Suppressor macrophage (primary cell): ENCODE measurements at regions not wholly inside any gene's neighbourhood (a gene's known extent, or its start where the extent isn't known, plus 50 kb on each side); places are given as distances from the start of the nearest gene placed in this dataset.
"Not testable (repeated sequence)": the region's sequence is repeated elsewhere in the genome, so short reads cannot be mapped to it uniquely, and the experiment has no call there.

Source experiments
- DNase-seq, 4 experiments: peaks; one replicate each; pipeline ENCODE4 v3.0.0-alpha.2; 2020 to 2022

DNA sequence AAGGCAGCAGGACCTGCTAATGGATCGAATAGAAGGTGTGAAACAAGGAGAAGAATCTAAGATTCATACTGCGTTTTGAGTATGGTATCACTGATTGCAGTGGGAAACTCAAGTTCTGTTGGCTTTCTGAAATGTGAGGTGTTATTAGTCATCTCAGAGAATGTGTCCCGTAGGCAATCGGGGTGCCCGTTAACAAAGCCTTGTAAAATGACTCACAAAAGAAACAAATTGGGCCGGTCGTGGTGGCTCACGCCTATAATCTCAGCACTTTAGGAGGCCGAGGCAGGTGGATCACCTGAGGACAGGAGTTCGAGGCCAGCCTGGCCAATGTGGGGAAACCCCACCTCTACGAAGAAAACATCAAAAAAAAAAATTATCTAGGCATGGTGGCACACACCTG, 118.2 kb upstream of the C7orf33 start:
- DNase-seq, result no peak

GRCh38 chr7:148473703-148474480, 116.7 kb upstream of the C7orf33 start:
- no peak for DNase-seq

- no peak for DNase-seq
Observed at GRCh38 chr7:148474481-148475025, 116.0 kb upstream of the C7orf33 start.

GRCh38 chr7:148478551-148478950, 112.0 kb upstream of the C7orf33 start:
- no peak for DNase-seq

- no peak for DNase-seq
Observed at GRCh38 chr7:148480479-148481146, 110.0 kb upstream of the C7orf33 start.

- DNase-seq, result no peak
Observed at GRCh38 chr7:148481147-148481526, 109.4 kb upstream of the C7orf33 start.

DNA sequence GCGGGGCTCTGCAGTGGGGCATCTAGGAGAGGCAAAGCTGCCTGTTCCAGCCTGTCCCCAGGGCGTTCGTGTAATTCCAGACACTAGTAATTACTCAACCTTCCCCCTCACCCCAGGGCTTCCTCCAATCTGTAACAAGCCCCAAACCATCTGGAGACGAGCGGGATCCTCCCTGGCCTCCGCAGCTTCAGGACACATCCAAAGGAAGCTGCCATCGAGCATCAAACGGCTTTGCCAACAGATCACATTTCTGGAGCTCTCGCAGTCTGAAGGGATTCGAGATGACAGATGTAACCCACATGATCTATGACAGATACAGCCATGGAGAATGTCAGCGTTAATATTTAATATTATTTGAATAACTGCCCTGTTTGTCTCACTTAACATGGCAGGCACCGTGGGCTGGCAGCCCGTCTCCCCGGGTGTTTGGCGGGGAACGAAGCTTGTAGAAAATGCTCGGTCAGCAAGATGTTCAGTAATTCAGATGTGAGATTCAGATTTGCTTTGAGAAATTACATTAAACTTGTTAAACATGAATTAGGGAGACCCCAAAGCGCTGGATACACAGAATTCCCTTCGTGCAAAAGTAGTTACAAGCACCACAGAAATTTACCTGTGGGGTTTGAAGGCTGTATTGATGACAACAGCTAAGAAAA, 108.5 kb upstream of the C7orf33 start:
- no peak for DNase-seq

DNA sequence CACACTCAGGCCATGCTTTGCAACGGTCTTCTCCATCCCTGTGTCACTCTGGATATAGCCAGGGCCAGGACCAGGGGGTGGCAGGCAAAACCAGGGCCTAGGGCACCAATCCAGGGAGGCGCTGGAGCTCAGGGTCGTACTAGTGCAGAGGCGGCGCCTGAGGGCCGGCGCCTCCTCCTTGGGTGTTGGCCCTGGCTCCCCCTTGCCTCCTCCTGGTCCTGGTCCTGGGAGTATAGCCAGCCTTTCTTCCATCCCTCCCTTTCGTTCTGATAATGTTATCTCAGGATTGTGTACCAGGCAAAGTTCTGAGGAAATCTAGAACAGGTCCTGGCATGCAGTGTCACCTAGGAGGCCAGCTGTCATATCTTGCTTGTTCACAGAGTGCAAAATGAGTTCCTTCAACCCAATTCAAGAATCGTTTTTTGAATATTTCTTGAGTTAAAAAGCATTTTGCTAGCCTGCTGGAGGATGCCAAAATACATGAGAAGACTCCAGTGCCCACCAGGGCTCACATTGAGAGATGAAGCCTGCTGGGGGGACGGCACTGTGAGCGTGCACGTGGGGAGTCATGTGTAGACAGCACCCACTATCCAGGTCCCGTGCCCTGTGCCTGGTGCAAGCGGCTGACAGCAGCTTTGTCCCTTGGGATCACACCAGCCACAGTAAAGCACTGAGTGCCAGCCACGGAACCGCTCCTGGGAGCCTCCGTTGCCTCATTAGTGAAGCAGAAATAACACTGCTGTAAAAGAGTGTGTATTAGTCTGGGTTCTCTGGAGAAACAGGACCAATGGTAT, 106.9 kb upstream of the C7orf33 start:
- DNase-seq, result no peak

GRCh38 chr7:148484486-148484885, 106.1 kb upstream of the C7orf33 start:
- no peak for DNase-seq

DNA sequence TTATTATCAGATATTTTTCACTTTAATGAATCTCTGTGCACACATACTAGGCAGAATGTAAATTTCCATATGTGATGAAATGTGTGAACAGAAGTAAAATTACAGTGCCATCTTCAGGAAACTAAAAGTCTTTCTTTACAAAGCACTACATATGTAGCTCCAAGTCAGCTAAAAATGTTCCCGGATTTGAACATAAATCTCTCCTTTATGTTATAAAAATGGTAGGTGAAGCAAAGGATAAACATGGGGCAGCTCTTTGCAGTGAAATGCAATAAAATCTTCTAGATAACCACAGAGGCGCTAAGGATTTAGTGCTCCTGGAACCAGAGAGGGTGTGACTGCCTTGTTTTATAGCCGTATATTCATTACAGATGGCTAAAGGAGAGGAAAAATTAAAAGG, 104.9 kb upstream of the C7orf33 start:
- DNase-seq, result no peak

- no peak for DNase-seq
Observed at GRCh38 chr7:148486937-148487336, 103.6 kb upstream of the C7orf33 start.

DNA sequence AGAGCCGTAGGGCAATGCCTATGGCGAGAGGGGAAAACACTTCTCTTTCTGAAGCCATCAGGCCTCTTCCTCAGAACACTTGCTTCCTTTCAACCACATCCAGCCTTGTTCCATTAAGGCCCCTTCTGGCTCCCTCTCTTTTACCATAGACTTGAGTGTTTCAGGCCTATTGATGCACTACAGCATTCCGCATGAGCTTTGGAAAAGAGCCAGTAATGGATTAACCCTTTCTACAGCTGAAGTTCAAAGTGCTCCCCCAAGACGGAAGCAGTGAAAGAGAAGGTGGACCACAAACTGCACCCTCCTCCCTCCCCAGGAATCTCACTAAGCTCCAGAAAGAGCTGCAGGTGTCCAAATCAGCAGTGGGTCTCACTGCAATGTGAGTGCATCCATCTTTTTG, 102.7 kb upstream of the C7orf33 start:
- no peak for DNase-seq

DNA sequence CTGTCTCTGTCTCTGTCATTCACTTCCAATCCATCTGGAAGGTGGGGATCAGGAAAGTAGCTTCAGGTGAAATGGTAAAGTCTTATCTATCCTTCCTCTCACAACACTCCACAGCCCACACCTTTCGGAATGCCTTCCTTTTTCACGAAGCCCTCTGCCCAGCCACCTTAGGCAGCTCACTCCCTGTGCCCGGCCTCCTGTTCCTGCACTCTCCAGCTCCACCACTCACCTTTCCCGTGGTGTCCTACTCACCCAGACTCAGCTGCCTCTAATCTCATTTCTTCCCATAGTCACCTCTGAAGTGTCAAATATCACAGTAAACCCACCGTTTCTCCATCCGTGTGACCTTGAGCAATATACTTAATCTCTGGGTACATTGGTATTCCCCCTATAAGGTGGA, 100.9 kb upstream of the C7orf33 start:
- DNase-seq, result no peak

DNA sequence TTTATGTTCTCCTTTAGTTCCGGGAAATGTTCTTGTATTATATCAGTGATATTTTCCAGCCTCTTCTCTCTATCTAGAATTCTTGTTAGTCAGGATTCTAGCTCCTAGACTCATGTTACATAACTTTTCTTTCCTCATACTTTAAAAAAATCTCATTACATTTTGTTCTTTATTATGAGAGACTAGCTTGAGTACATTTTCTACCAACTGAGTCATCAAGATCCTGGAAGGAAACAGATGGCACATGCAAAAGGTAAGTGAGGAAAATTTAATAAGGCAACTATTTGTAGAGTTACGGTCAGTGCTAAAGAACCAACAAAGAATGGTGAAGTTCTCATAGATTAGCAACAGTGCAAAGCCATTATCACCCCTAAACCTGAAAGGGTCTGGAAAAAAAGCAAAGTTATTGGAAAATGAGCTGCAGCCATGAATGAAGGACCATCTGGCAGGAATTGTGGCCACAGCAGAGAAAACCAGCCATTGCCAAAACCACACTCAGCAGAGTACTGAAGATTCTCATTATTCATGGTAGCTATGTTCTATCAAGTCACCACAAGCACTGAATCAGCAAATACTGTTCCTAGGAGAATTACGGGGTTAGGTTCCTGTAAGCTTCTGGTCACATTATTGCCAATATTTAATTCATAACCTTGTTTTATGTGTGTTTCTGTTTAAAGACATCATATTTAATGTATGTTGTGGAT, 98.3 kb upstream of the C7orf33 start:
- DNase-seq, result no peak

GRCh38 chr7:148495605-148496004, 95.0 kb upstream of the C7orf33 start:
- no peak for DNase-seq

DNA sequence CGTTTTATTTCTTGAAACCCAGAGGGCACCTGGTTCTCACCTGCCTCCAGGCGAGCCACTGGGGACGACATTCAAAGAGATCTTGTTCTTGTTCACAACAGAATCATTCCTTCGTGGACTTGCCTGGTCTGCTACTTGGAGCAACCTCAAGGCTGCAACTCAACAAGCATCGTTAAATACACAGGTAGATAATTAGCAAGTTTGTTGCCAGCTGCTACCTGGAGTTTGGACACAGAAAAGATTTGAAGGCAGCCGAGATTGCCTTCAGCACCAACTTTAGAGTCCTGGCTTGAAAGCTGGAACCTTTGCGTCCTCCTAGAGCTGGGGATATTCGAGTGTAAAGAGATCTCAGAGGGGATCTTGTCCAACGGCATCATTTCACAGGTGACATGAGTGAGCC, 89.6 kb upstream of the C7orf33 start:
- DNase-seq, result no peak

DNA sequence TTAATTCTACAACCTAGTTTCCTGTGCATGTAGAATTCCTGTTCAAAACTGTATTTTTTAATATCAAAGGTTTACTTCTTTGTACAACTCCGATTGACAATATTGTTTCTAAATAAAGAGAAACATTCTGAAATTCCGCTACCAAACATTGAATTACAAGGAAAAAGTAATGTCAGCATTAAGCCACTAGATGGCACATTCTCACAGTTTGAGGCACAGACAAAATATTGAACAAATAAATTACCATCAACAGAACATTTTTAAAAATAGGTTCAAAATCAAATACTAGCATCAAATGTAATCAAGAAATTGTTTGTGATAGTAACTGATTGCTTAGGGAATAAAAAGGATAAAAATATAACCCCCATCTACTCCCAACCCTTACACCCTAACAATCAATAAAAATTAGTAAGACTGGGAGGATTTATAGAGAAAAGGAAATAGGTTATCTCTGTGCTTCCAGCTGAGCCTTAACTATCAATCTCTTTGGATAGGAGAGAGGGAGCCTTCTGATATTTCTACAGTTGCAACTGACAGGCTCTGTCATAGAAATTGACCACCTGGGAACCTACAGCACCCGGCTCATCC, 86.6 kb upstream of the C7orf33 start:
- DNase-seq, result peak; percentile 20 to 73 (median 62)

DNA sequence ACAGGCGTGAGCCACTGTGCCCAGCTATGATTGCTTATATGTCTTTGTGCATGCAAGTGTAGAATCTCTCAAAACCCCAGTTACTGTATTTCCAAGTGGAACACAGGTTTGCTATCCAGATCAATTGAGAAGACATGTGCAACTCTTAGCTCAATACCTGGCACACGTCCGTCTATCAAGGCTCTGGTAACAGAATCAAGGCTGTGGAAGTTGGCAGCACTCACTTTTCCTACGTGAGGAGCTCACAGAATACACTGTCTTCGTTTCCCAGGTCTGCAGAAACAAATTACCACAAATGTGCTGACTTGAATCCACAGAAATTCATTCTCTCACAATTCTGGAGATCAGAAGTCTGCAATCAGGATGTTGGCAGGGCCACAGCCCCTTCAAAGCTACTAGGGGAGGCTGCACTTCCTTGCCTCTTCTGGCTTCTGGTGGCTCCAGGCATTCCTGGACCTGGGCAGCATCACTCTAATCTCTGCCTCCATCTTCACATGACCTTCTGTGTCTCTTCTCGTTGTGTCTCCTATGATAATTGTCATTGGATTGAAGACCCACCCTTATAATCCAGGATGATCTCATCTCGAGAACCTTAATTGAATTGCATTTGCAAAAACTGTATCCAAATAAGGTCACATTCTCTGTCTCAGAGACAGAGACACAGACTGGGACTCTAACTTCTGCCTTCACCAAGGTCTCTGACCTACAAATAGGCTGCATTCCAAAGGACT, 84.8 kb upstream of the C7orf33 start:
- DNase-seq, result no peak

- not testable (repeated sequence) for DNase-seq
Observed at GRCh38 chr7:148507064-148507573, 83.4 kb upstream of the C7orf33 start.

DNA sequence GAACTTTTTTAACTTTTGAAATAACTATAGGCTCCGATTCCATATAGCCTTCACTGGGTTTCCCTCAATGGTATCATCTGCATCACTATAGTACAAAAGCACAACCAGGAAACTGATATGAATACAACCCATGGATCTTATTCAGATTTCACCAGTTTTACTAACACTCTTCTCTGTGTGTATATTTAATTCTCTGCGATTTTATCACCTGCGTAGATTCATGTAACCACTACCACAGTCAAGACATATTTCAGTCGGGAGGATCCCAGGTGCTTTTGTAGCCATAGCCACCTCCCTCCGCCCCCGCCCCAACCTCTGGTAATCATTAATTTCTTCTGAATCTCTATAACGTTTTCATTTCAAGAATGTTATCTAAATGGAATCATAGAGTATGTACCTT, 82.8 kb upstream of the C7orf33 start:
- no peak for DNase-seq

- DNase-seq, result no peak
Observed at GRCh38 chr7:148514236-148514635, 76.3 kb upstream of the C7orf33 start.
